HG02938 (cell line): ENCODE measurements at regions not wholly inside any gene's neighbourhood (a gene's known extent, or its start where the extent isn't known, plus 50 kb on each side); places are given as distances from the start of the nearest gene placed in this dataset.
"Not testable (repeated sequence)": the region's sequence is repeated elsewhere in the genome, so short reads cannot be mapped to it uniquely, and the experiment has no call there.

Source experiments
- ATAC-seq: cut with Tn5 transposase; IDR thresholded peaks from one replicate; pipeline ENCODE4 v1.9.1; 2021; ENCODE audit warnings: mild to moderate bottlenecking, moderate library complexity; ENCODE audit not compliant: unreplicated experiment

DNA sequence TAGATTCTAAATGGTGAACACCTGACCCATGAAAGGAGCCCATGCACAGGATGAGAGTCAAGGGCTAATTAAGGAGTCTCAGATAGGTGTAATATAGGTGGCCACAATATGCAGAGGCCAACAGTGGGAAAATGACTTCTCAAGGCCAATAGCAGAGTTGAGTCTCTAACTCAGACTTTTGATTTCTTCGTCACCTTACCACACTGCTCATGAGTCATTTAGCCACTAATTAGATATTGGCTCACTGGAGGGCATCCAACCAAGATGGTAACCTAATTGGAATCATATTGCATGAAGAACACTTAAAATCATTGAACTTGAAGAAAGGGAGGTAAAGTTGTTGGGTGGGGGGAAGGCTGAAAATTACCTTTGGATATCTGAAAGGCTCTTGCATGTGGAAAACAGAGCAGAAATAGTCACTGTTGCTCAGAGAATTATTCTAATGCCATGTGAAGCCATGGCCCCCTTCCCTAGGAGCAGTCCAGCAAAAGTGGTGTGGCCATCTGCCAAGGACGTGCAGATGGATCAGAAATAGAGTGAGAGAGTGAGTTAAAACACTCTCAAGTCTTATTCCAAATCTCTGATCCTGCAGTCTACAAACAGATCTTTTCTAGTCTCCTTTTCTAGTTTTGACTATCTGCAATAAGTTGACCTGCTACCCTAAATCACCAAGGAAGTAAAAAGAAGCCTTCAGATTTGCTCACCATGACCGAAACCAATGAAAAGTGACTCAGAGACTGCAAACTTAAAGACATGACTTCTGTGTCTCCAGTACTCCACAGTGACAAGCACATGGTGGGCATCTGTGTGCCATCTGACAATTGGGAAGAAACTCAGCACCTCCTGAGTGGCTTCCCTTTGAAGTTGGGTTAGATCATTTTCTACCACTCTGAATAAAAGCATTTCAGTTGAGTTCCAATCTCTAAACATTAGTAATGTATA lies 93.9 kb upstream of the C1QTNF7 start:
- no peak for ATAC-seq

- ATAC-seq, result no peak
Measured at GRCh38 chr4:15336410-15337167, 91.2 kb upstream of the C1QTNF7 start.

DNA sequence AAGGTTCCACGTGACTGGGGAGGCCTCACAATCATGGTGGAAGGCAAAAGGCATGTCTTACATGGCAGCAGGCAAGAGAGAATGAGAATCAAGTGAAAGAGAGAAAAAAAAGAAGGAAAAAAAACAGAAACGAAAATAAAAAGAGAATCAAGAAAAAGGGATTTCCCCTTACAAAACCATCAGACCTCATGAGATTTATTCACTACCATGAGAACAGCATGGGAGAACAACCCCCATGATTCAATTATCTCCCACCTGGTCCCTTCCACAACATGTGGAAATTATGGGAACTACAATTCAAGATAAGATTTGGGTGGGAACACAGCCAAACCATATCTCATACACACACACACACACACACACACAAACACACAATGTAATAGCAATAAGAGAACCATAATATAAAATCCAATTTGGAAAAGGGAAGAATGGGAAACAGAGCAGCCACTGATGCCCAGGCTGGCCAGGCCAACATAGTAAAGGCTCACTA lies 90.6 kb upstream of the C1QTNF7 start:
- ATAC-seq, result not testable (repeated sequence)

- ATAC-seq, result no peak
Measured at GRCh38 chr4:15339737-15340136, 88.1 kb upstream of the C1QTNF7 start.

- no peak for ATAC-seq
Measured at GRCh38 chr4:15340332-15340731, 87.5 kb upstream of the C1QTNF7 start.

DNA sequence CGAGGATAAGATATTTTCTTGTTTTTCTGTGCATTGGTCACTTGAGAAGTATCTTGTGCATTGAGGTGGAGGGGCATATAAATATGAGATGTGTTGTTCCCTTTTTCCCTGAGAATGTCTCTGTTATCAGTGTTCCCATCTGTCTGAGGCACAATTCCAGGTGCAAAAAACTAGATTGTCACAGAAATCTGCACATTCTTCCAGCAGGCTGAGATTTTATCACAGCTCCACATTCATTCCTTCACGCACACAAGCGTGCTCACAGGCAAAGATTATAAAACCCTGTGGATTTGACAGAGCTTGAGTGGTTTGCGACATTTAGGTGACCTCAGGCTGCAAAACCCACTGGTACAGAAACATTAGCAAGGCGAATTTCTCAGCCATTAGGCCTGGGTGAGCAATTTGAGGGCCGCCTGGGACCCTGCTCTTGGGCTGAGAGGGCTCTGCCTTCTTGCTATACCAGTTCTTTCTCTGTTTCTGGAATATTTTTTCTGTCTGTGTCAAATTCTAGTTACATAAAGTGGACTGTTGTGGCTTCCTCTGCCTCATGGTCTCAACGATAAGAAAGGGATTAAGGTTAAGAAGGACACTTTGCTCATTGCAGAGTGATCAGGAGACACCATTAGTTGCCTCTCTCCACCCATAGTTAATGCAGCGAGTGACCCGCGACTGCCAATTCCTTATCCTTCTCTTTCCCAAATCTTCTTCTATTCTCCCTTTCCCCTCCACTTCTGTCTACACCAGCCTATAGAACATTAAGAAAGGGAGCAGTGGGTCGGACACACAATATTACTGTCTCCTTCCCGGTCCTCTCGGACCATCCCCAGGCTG lies 86.7 kb upstream of the C1QTNF7 start:
- no peak for ATAC-seq

- ATAC-seq, result no peak
Measured at GRCh38 chr4:15341733-15342300, 86.0 kb upstream of the C1QTNF7 start.

- ATAC-seq, result no peak
Measured at GRCh38 chr4:15343000-15343399, 84.8 kb upstream of the C1QTNF7 start.

DNA sequence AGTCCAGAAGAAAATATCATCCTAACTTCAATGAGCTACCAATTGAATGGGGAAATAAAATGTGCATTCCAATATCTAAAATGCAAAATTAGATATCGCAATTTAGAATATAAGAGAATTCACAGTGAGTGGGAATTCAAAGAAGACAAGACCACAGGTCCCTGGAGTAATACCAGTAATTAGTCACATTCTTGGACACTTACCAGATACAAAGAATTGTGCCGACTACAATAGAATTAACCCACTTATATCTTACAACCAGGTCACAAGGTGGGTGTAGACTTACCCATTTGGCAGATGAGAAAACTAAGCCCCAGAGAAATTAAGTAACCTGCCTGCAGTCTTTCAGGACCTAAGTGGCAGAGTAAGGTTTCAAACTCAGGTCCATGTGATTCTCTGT lies 84.3 kb upstream of the C1QTNF7 start:
- ATAC-seq, result no peak

DNA sequence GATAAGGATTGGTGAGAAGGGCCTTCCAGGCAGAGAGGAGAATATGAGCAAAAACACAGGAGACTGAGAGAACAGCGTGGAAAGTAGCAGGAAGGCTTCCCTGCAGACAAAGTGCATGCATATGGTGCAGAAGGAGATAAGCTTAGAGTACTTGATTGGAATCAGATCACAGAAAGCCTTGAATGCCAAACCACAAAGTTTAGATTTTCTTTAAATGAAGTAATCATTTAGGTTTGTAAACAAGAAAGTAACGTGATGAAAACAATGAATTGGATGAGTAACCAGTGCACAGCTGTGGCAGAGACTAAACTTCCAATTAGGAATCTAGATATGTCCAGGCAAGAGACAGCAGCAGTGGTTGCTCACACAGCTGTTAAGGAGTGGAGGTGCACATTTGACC lies 83.8 kb upstream of the C1QTNF7 start:
- ATAC-seq, result no peak

DNA sequence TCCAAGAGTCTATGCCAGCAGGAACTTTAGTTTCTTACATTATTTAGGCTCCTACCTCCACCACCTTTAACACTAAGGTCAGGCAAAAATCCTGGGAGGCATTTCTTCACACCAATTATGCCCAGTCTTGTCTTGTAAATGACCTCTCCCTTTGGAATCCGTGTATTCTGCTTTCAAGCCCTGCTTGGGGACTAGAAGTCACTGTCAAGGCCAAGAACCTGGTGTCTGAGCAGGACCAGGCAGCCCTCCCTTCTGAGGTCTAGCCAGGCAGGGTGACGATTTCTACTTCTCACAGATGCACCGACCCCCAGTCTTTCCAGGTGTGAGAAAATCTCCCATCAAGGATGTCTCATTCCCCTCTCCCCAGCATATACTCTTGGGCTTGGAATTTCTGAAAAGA lies 82.7 kb upstream of the C1QTNF7 start:
- ATAC-seq, result no peak

DNA sequence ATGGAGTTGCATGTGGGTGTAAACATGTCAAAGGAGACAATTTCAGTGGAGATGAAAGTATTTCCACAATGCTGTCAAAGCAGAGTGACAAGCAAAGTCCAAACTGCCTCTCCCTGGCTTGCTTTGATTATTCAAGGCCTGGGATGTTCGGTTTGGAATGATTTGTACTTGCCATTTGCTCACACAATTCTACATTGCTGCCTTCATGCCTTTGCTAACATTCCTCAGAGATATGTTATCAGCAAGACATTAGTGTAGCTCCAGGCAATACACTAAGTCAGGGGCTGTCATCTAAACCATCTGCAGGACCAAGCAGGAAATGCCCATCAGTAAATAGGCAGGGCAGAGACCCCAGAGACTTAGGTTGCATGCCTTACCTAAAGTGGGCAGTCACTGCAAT lies 79.6 kb upstream of the C1QTNF7 start:
- no peak for ATAC-seq

GRCh38 chr4:15348695-15349094 lies 79.1 kb upstream of the C1QTNF7 start:
- no peak for ATAC-seq

DNA sequence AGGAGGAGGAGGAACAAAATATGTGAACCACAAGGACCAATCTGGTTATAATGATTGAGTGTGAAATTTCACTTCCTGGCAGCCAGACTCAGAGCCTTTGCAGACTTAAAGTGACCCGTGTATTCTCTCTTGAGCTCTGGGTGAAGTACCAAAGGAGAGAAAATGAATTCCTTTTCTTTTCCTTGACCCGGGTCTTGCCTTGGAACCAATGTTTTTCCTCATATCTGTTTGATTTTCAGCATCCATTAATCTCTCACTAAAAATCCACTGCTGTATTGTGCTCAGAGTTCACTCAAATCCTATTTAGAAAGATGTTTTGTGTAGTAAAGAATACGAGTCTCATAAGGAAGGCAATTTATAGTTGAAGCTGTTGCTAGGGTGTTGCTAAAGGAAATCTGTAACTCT lies 78.3 kb upstream of the C1QTNF7 start:
- no peak for ATAC-seq

GRCh38 chr4:15349965-15350364 lies 77.9 kb upstream of the C1QTNF7 start:
- no peak for ATAC-seq

- no peak for ATAC-seq
Measured at GRCh38 chr4:15352524-15352923, 75.3 kb upstream of the C1QTNF7 start.

GRCh38 chr4:15353207-15353606 lies 74.6 kb upstream of the C1QTNF7 start:
- ATAC-seq, result no peak

GRCh38 chr4:15354371-15355297 lies 73.2 kb upstream of the C1QTNF7 start:
- ATAC-seq, result no peak

- ATAC-seq, result no peak
Measured at GRCh38 chr4:15361529-15361928, 66.3 kb upstream of the C1QTNF7 start.

- ATAC-seq, result no peak
Measured at GRCh38 chr4:15362541-15362940, 65.3 kb upstream of the C1QTNF7 start.
